AG09309 (cell line): ENCODE measurements at regions not wholly inside any gene's neighbourhood (a gene's known extent, or its start where the extent isn't known, plus 50 kb on each side); places are given as distances from the start of the nearest gene placed in this dataset.

Source experiments
- DNase-seq: peaks from one replicate; pipeline ENCODE4 v3.0.0-alpha.2; 2010; ENCODE audit warnings: low read depth
- H3K4me3 ChIP-seq: 2 replicates; pipeline ENCODE4 v1.5.1; 2011; ENCODE audit warnings: mild to moderate bottlenecking, low read depth, low read length, moderate library complexity; ENCODE audit not compliant: control insufficient read depth
- CTCF ChIP-seq: IDR thresholded peaks from 2 replicates; pipeline ENCODE4 v1.5.1; 2011; ENCODE audit warnings: mild to moderate bottlenecking, low read depth, low read length, inconsistent platforms; ENCODE audit not compliant: insufficient read depth, control insufficient read depth; ENCODE audit errors: missing control alignments

DNA sequence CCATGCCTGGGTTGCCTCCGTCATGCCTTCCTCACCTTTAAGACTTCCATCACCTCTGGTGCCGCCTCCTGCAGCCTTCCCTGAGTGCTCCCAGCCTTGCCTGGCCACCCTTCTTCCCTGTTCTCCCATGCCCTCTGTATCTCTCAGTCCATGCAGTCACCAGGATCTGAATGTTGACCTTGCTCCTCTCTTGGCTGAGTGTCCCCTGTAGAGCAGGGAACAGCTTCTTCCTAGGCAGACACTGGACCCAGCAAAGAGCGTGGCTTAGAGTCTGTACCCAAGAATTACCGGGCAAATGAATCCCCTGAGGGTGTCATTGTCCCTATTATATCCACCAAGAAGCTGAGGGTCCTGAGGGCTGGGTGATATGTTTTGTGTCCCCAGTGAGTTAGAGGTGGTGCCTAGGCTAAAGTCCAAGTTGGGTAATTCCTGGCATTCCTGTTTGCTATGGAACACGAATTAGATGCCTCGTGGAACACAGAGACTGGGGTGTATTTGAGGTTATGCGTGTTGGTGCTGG, 505.6 kb downstream of the RPS24 start:
- TF ChIP-seq CTCF = no peak
- no peak overlapping the region for H3K4me3 ChIP-seq
- DNase-seq = no peak

DNA sequence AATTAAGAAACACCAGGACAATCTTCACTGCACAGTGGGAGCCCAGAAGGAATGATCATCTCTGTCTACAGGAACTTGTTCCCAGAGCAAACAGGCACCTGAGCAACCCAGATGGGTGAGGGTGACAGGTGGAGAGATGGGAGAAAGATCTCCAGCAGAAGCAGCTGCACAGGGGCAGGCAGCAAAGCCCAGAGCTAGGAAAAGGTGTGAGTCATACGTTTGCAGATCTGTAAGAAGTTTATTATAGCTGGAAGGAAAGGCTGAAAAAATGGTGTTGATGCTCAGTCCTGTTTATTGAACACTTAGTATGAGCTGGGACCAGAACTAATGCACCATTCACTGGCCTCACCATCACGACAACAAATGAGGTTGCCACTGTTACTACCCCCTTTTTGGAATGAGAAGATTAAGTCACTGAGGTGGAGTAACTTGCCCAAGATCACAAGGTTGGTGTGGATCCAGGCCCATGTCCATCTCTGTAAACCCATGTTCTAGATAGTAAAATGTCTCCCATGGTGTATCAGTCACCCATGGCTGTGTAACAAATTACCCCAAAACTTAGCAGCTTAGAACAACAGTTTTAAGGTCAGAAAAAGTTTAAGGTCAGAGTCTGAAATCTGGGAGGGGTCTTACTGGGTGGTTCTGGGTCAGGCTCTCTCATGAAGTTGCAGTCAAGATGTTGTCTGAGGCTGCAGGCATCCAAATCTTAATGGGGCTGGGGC, 506.9 kb downstream of the RPS24 start:
- no peak for TF ChIP-seq CTCF
- no peak overlapping the region for H3K4me3 ChIP-seq
- DNase-seq = no peak

DNA sequence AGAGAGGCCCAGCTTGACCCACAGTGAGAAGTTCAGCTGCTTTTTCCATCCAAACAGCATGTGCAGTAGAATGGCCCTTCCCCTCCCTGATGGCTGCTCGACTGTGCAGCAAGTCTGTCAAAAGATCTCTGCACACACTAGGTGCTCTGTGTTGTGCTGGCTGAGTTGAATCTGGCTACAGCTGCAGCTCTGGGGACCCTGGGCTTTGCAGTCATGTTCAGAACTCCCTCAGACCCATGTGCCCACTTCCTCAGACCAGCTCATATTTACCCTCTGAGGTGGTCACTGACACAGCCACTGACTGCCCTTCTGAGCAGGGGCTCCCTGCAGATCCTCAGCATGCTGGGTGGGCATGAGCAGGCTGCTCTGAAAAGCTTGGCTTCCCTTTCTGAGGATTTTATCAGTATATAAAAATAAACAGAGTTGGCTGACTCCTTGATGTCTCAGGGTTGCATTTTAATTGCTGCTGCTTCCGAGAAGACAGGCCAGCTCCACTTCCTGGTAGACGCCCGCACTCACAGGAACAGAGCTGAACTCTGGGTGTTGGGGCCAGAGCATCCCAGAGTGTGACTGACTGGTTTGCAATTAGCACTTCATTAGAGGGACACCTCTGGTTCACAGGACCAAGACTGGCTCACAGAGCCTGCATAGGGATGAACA, 507.9 kb downstream of the RPS24 start:
- no peak for DNase-seq
- H3K4me3 ChIP-seq = no peak overlapping the region
- no peak for TF ChIP-seq CTCF

DNA sequence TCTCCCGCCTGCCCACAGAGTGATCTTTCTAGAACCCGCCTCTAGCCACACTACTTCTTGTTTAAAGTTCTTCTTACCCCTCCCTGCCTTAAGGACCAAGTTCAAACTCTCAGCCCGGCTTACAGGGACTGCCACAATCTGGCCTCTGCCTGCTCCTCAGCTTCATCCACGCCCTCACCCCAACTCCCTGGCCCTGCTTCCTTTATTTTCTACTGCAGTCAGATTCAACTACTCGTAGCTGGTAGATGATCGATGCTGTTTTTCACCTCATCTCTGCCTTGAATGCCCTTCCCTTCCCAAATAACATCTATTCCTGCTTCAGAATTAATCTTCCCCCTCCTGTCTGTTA, 508.5 kb downstream of the RPS24 start:
- TF ChIP-seq CTCF = no peak
- no peak for DNase-seq
- H3K4me3 ChIP-seq = no peak overlapping the region

GRCh38 chr10:78542521-78542920, 508.9 kb downstream of the RPS24 start:
- no peak for TF ChIP-seq CTCF

DNA sequence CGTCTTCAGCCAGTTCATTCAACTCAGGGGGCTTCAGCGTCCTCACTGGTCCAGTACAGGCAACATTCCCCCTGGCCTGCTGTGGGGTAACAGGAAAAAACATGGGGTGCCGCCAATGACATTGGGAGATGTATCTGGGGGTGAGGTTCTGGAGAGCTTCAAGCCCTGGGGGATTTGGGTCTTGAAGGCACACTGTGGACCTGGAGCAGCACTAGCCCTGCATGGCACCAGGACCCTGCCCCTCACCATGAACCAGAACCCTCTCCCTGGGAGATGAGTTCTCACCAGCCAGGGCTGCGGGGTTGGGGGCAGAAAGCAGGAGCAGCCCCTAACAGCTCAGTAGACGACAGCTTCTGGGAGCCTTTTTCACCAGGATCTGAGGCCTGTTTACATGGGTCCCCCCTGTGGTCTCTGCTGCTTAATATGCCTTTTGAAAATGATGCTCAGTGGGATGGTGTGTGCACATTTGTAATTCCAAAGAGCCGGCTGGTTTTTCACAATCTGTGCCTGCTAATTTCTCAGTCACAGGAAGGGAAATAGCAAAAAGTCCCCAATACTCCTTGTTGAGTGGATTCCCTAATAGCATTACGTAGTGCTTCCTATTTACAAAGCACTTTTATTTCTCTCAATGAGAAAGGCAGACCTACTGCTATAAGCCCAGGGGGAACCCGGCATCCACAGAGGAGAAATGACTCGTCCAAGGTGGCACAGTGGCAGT, 509.5 kb downstream of the RPS24 start:
- no peak overlapping the region for H3K4me3 ChIP-seq
- no peak for DNase-seq
- no peak for TF ChIP-seq CTCF

More at GRCh38 chr10:78542521-78542920, 508.9 kb downstream of the RPS24 start:
- no peak for DNase-seq
- no peak overlapping the region for H3K4me3 ChIP-seq
